SU-DHL-6 (cell line): ENCODE measurements at regions not wholly inside any gene's neighbourhood (a gene's known extent, or its start where the extent isn't known, plus 50 kb on each side); places are given as distances from the start of the nearest gene placed in this dataset.

Source experiments
- H2AFZ ChIP-seq: fragments of 200-600 bp; sonication (generic); 2 replicates; pipeline ENCODE4 v1.6.1; 2014; ENCODE audit warnings: low read depth, mild to moderate bottlenecking, moderate library complexity, mixed read lengths, antibody characterized with exemption, low read length; ENCODE audit not compliant: severe bottlenecking
- H3F3A ChIP-seq: fragments of 200-600 bp; shearing (Covaris generic); 2 replicates; pipeline ENCODE4 v1.6.0; 2016; ENCODE audit warnings: antibody characterized with exemption, mild to moderate bottlenecking; ENCODE audit not compliant: insufficient read depth
- H3K27ac ChIP-seq: fragments of 200-600 bp; sonication (generic); 2 replicates; pipeline ENCODE4 v1.5.1; 2016; ENCODE audit warnings: low read depth, mild to moderate bottlenecking, low read length, moderate library complexity, mixed read lengths
- H3K27me3 ChIP-seq: fragments of 200-600 bp; sonication (generic), shearing (Covaris generic); 2 replicates; pipeline ENCODE4 v1.6.0; 2014; ENCODE audit warnings: mild to moderate bottlenecking, low read length
- H3K36me3 ChIP-seq: fragments of 200-600 bp; sonication (generic); 2 replicates; pipeline ENCODE4 v1.6.1; 2014; ENCODE audit warnings: mild to moderate bottlenecking, low read length, mixed read lengths
- H3K4me2 ChIP-seq: fragments of 300-600, 200-600 bp; shearing (Covaris generic), sonication (generic); 2 replicates; pipeline ENCODE4 v1.6.0; 2014; ENCODE audit warnings: low read length, low read depth, mild to moderate bottlenecking; ENCODE audit not compliant: poor library complexity, severe bottlenecking
- H3K4me3 ChIP-seq: fragments of 200-600 bp; sonication (generic); 2 replicates; pipeline ENCODE4 v1.5.1; 2014; ENCODE audit warnings: antibody characterized with exemption, low read length, mild to moderate bottlenecking, mixed read lengths; ENCODE audit not compliant: insufficient read depth, poor library complexity, severe bottlenecking
- H3K79me2 ChIP-seq: fragments of 200-600 bp; sonication (generic); 2 replicates; pipeline ENCODE4 v1.6.1; 2014; ENCODE audit warnings: mild to moderate bottlenecking, low read length, moderate library complexity; ENCODE audit not compliant: insufficient read depth
- H3K9ac ChIP-seq: fragments of 200-600 bp; sonication (generic); 2 replicates; pipeline ENCODE4 v1.7.0; 2014; ENCODE audit warnings: mild to moderate bottlenecking, low read length
- H3K9me2 ChIP-seq: fragments of 200-600 bp; sonication (generic); replicated peaks from 2 replicates; pipeline ENCODE4 v1.6.1; 2014; ENCODE audit warnings: low read length; ENCODE audit not compliant: insufficient read depth
- H3K9me3 ChIP-seq: fragments of 200-600 bp; sonication (generic); 2 replicates; pipeline ENCODE4 v1.6.1; 2014; ENCODE audit warnings: low read length, mixed read lengths; ENCODE audit not compliant: insufficient read depth
- H4K20me1 ChIP-seq: fragments of 200-600 bp; sonication (generic); 2 replicates; pipeline ENCODE4 v1.6.1; 2014; ENCODE audit warnings: low read depth, mild to moderate bottlenecking, antibody characterized with exemption, low read length, moderate library complexity, mixed read lengths
- CTCF ChIP-seq: fragments of 200-600 bp; sonication (generic); IDR thresholded peaks from one replicate; pipeline ENCODE4 v1.5.1; 2017; ENCODE audit warnings: antibody characterized with exemption, mild to moderate bottlenecking, low read length, moderate library complexity; ENCODE audit not compliant: insufficient read depth, poor library complexity, severe bottlenecking
- EZH2phosphoT487 ChIP-seq: fragments of 200-600 bp; sonication (generic), shearing (Covaris generic); conservative IDR thresholded peaks from 2 replicates; pipeline ENCODE4 v1.6.1; 2018; ENCODE audit warnings: mild to moderate bottlenecking, antibody characterized with exemption, low read length, moderate library complexity, mixed read lengths

GRCh38 chr13:105329359-105329758 is 1206.1 kb downstream of the EFNB2 start:
- H3K4me2 ChIP-seq: no peak overlapping the region
- no peak overlapping the region for H3K4me3 ChIP-seq
- TF ChIP-seq EZH2phosphoT487 (no peak), CTCF (no peak)
- no peak overlapping the region for H2AFZ ChIP-seq
- H3K27me3 ChIP-seq: no peaks in the 10 kb centered on the region
- no peaks in the 10 kb centered on the region for H3F3A ChIP-seq
- no peak overlapping the region for H3K9ac ChIP-seq
- no peaks in the 10 kb centered on the region for H3K9me3 ChIP-seq
- H3K36me3 ChIP-seq: no peaks in the 10 kb centered on the region
- H4K20me1 ChIP-seq: no peaks in the 10 kb centered on the region
- H3K9me2 ChIP-seq: no peaks in the 10 kb centered on the region
- H3K27ac ChIP-seq: no peak overlapping the region
- H3K79me2 ChIP-seq: no peaks in the 10 kb centered on the region

- Histone ChIP-seq H3K4me3 (no peak overlapping the region), H3K27ac (no peak overlapping the region), H3K36me3 (no peaks in the 10 kb centered on the region), H2AFZ (no peak overlapping the region), H3K27me3 (no peaks in the 10 kb centered on the region), H4K20me1 (no peaks in the 10 kb centered on the region), H3K79me2 (no peaks in the 10 kb centered on the region), H3K9ac (no peak overlapping the region), H3F3A (no peaks in the 10 kb centered on the region), H3K9me2 (no peaks in the 10 kb centered on the region), H3K4me2 (no peak overlapping the region), H3K9me3 (no peaks in the 10 kb centered on the region)
- TF ChIP-seq CTCF (no peak), EZH2phosphoT487 (no peak)
Observed at GRCh38 chr13:105328212-105328611, 1207.2 kb downstream of the EFNB2 start.

- Histone ChIP-seq H3K9me2 (no peaks in the 10 kb centered on the region), H3F3A (no peaks in the 10 kb centered on the region)
Observed at GRCh38 chr13:105327581-105328126, 1207.8 kb downstream of the EFNB2 start.

More at GRCh38 chr13:105327581-105328126, 1207.8 kb downstream of the EFNB2 start:
- no peaks in the 10 kb centered on the region for H3K79me2 ChIP-seq
- no peak overlapping the region for H2AFZ ChIP-seq
- no peak for TF ChIP-seq EZH2phosphoT487
- TF ChIP-seq CTCF: no peak
- no peak overlapping the region for H3K9ac ChIP-seq
- H3K4me2 ChIP-seq: no peak overlapping the region
- no peak overlapping the region for H3K27ac ChIP-seq
- no peaks in the 10 kb centered on the region for H3K36me3 ChIP-seq
- H3K9me3 ChIP-seq: no peaks in the 10 kb centered on the region
- H3K4me3 ChIP-seq: no peak overlapping the region
- no peaks in the 10 kb centered on the region for H3K27me3 ChIP-seq
- no peaks in the 10 kb centered on the region for H4K20me1 ChIP-seq
